ENCODE measurements at regions not wholly inside any gene's neighbourhood (a gene's known extent, or its start where the extent isn't known, plus 50 kb on each side); places are given as distances from the start of the nearest gene placed in this dataset.
"Not testable (repeated sequence)": the region's sequence is repeated elsewhere in the genome, so short reads cannot be mapped to it uniquely, and the experiment has no call there.

- TF ChIP-seq CTCF (IDR thresholded peaks at IDR 0.05; ENCODE audit: insufficient read depth, low read length); REST (IDR thresholded peaks at IDR 0.05; ENCODE audit: insufficient replicate concordance, low read depth); POLR2AphosphoS5 (IDR thresholded peaks at IDR 0.05; ENCODE audit: low read depth): not testable (repeated sequence)
Observed at GRCh38 chr6:27018401-27018800, 229.1 kb upstream of the PRSS16 start.

All from HL-60 (cell line).